Ascending aorta (tissue), 2 donors: ENCODE measurements at regions not wholly inside any gene's neighbourhood (a gene's known extent, or its start where the extent isn't known, plus 50 kb on each side); places are given as distances from the start of the nearest gene placed in this dataset.
"Not testable (repeated sequence)": the region's sequence is repeated elsewhere in the genome, so short reads cannot be mapped to it uniquely, and the experiment has no call there.

Experiments used
- DNase-seq, 2 donors: peaks; one replicate each; pipeline ENCODE4 v3.0.0-alpha.2; 2019; ENCODE audit warnings: low spot score in 2 of 2
- H3K27ac ChIP-seq, 2 donors: fragments of 200-600 bp; sonication (generic); one replicate each; pipeline ENCODE4 v1.5.1; 2016 to 2017; ENCODE audit warnings: mild to moderate bottlenecking in 1 of 2
- H3K27me3 ChIP-seq: fragments of 200-600 bp; sonication (generic); one replicate; pipeline ENCODE4 v1.5.1; 2017
- H3K36me3 ChIP-seq, 2 donors: fragments of 200-600 bp; sonication (generic); one replicate each; pipeline ENCODE4 v1.5.1; 2016
- H3K4me1 ChIP-seq, 2 donors: fragments of 200-600 bp; sonication (generic); one replicate each; pipeline ENCODE4 v1.5.1; 2016 to 2017; ENCODE audit warnings: mild to moderate bottlenecking in 1 of 2
- H3K4me3 ChIP-seq, 2 donors: fragments of 200-600 bp; sonication (generic); one replicate each; pipeline ENCODE4 v1.5.1; 2016 to 2017; ENCODE audit warnings: mild to moderate bottlenecking in 1 of 2
- H3K9me3 ChIP-seq, 2 donors: fragments of 200-600 bp; sonication (generic); one replicate each; pipeline ENCODE4 v1.5.1; 2016
- CTCF ChIP-seq, 3 experiments: fragments of 200-600 bp in 2 of 3; fragments of 450-650 bp in 1 of 3; sonication (generic) in 2 of 3; IDR thresholded peaks; one replicate each; pipeline ENCODE4 v1.5.1; 2016 to 2019; ENCODE audit warnings: antibody characterized with exemption in 3 of 3, mild to moderate bottlenecking in 1 of 3, moderate library complexity in 1 of 3
- intact Hi-C: fragments of 100-400 bp; cut with DNase I; formaldehyde crosslinking; loops from one replicate; pipeline ENCODE4 v1.15.1; 2023

DNA sequence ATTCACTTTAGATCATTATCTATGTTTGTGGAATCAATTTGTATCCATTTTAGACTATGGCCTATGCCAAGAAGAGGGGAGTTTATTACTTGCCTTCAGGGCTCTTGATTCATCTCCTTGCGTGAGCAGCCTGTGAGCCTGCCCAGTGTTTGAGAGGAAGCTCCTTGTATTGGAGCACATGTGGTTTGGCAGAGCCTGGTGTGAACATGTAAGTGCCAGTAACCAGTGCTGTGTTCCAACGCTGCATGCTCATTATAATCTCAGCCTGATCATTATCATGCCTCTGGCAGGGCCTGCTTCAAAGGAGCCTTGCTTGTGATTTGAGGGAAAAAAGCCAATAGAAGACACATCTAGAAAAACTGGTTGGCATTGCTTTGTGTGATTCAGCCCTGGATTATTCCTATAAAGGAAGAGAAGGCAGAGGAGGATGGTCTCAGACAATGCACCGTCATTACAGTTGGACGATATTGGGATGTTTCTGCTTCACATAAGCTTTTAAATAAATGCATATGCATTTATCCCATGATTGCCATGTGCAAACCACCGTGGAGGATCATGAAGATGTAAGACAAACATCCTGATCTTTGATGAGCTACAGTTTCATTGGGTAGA is 203.4 kb upstream of the AHR start:
- no peak for DNase-seq
- Histone ChIP-seq H3K9me3 (no peaks in the 10 kb centered on the region), H3K36me3 (no peaks in the 10 kb centered on the region), H3K27ac (no peak overlapping the region), H3K4me1 (no peaks in the 10 kb centered on the region), H3K4me3 (no peak overlapping the region), H3K27me3 (no peaks in the 10 kb centered on the region)
- intact Hi-C loops, result no loop called here
- no peak for TF ChIP-seq CTCF (IDR thresholded peaks at IDR 0.05)

GRCh38 chr7:17095931-17096330 is 202.5 kb upstream of the AHR start:
- Histone ChIP-seq H3K27ac (no peak overlapping the region), H3K4me3 (no peak overlapping the region), H3K36me3 (no peaks in the 10 kb centered on the region), H3K9me3 (no peaks in the 10 kb centered on the region), H3K27me3 (no peaks in the 10 kb centered on the region), H3K4me1 (no peaks in the 10 kb centered on the region)
- DNase-seq, result no peak
- intact Hi-C loops, result no loop called here
- TF ChIP-seq CTCF (IDR thresholded peaks at IDR 0.05), result no peak

GRCh38 chr7:17097668-17098297 is 200.7 kb upstream of the AHR start:
- H3K36me3 ChIP-seq, result no peaks in the 10 kb centered on the region
- H3K4me3 ChIP-seq, result no peak overlapping the region
- H3K4me1 ChIP-seq, result no peaks in the 10 kb centered on the region
- no peak for DNase-seq
- H3K27ac ChIP-seq, result no peak overlapping the region
- H3K27me3 ChIP-seq, result no peaks in the 10 kb centered on the region
- TF ChIP-seq CTCF (IDR thresholded peaks at IDR 0.05), result no peak
- intact Hi-C loops, result no loop called here
- no peaks in the 10 kb centered on the region for H3K9me3 ChIP-seq

GRCh38 chr7:17098515-17098914 is 199.9 kb upstream of the AHR start:
- Histone ChIP-seq H3K27me3 (no peaks in the 10 kb centered on the region), H3K36me3 (no peaks in the 10 kb centered on the region), H3K4me1 (no peaks in the 10 kb centered on the region), H3K9me3 (no peaks in the 10 kb centered on the region), H3K4me3 (no peak overlapping the region), H3K27ac (no peak overlapping the region)
- intact Hi-C loops, result no loop called here
- TF ChIP-seq CTCF (IDR thresholded peaks at IDR 0.05), result no peak
- no peak for DNase-seq

- Histone ChIP-seq H3K27me3 (no peaks in the 10 kb centered on the region), H3K36me3 (no peaks in the 10 kb centered on the region), H3K9me3 (no peaks in the 10 kb centered on the region), H3K27ac (no peak overlapping the region), H3K4me1 (no peaks in the 10 kb centered on the region), H3K4me3 (no peak overlapping the region)
- no peak for TF ChIP-seq CTCF (IDR thresholded peaks at IDR 0.05)
- intact Hi-C loops, result no loop called here
- DNase-seq, result peak in 1 of 2 donors; percentile 64
Observed at GRCh38 chr7:17099083-17099973, 199.1 kb upstream of the AHR start.

GRCh38 chr7:17099974-17100509 is 198.4 kb upstream of the AHR start:
- H3K27ac ChIP-seq, H3K4me1 ChIP-seq, intact Hi-C loops: not testable (repeated sequence)

More at GRCh38 chr7:17099974-17100509, 198.4 kb upstream of the AHR start:
- H3K36me3 ChIP-seq, H3K9me3 ChIP-seq, DNase-seq, H3K4me3 ChIP-seq, H3K27me3 ChIP-seq: not testable (repeated sequence)
